ENCODE measurements at regions not wholly inside any gene's neighbourhood (a gene's known extent, or its start where the extent isn't known, plus 50 kb on each side); places are given as distances from the start of the nearest gene placed in this dataset.

DNA sequence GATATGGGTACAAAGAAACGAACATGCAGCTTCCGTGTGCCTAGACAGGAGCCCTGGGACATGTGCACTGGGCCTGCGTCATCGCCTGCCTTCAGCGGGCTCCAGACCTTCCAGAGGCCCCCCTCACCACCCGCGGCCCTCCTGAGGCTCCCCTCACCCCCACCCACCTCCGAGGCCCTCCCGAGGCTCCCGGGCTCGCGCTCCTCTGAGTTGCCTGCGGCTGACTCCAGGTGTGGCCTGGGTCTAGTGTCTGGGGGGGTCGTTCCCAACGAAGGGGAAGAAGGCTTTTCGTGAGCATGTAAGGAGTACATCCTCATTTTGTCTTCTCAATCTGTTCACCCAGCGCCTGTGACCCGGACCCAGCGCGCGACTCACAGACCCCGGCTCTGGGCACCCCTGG, 177.3 kb upstream of the ZNF32 start:
- intact Hi-C loops (cut with DNase I; ENCODE audit: low total_unique reads): no loop called here
- H3K4me3 ChIP-seq: no peak overlapping the region
- TF ChIP-seq POLR2A (IDR thresholded peaks at IDR 0.05) (no peak), POLR2AphosphoS5 (IDR thresholded peaks at IDR 0.05) (no peak)
- TF ChIP-seq, protein P1, sequence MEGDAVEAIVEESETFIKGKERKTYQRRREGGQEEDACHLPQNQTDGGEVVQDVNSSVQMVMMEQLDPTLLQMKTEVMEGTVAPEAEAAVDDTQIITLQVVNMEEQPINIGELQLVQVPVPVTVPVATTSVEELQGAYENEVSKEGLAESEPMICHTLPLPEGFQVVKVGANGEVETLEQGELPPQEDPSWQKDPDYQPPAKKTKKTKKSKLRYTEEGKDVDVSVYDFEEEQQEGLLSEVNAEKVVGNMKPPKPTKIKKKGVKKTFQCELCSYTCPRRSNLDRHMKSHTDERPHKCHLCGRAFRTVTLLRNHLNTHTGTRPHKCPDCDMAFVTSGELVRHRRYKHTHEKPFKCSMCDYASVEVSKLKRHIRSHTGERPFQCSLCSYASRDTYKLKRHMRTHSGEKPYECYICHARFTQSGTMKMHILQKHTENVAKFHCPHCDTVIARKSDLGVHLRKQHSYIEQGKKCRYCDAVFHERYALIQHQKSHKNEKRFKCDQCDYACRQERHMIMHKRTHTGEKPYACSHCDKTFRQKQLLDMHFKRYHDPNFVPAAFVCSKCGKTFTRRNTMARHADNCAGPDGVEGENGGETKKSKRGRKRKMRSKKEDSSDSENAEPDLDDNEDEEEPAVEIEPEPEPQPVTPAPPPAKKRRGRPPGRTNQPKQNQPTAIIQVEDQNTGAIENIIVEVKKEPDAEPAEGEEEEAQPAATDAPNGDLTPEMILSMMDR (IDR thresholded peaks at IDR 0.05 in 8 of 11, conservative IDR thresholded peaks at IDR 0.05 in 3 of 11): no peak
- DNase-seq: no peak
- H3K27ac ChIP-seq: no peak overlapping the region
- no peaks in the 10 kb centered on the region for H3K27me3 ChIP-seq (replicated peaks in 1 of 7)
- H3K4me1 ChIP-seq: peaks cover 0 to 15% (median 4%) of the 10 kb centered on the region in 6 donors
- no peaks in the 10 kb centered on the region for H3K9me3 ChIP-seq
- H3K36me3 ChIP-seq: no peaks in the 10 kb centered on the region
- WGBS, 5 donors: 89 to 96% (median 95%) methylated on average over 22 of the region's 22 CpGs

GRCh38 chr10:43825421-43825820, 176.7 kb upstream of the ZNF32 start:
- Histone ChIP-seq H3K4me1 (peaks cover 0 to 15% (median 4%) of the 10 kb centered on the region in 6 donors), H3K9me3 (no peaks in the 10 kb centered on the region), H3K27me3 (replicated peaks in 1 of 7) (no peaks in the 10 kb centered on the region), H3K4me3 (no peak overlapping the region), H3K27ac (peak overlapping the region in 5 of 8 donors; percentile 9 to 61 (median 53)), H3K36me3 (no peaks in the 10 kb centered on the region)
- no peak for DNase-seq
- 92 to 97% (median 94%) methylated on average over 18 to 20 of the region's 20 CpGs for WGBS, 5 donors
- TF ChIP-seq POLR2A (IDR thresholded peaks at IDR 0.05) (no peak), POLR2AphosphoS5 (IDR thresholded peaks at IDR 0.05) (no peak)
- TF ChIP-seq, protein P1 (IDR thresholded peaks at IDR 0.05 in 8 of 11, conservative IDR thresholded peaks at IDR 0.05 in 3 of 11): no peak
- intact Hi-C loops (cut with DNase I; ENCODE audit: low total_unique reads): no loop called here

DNA sequence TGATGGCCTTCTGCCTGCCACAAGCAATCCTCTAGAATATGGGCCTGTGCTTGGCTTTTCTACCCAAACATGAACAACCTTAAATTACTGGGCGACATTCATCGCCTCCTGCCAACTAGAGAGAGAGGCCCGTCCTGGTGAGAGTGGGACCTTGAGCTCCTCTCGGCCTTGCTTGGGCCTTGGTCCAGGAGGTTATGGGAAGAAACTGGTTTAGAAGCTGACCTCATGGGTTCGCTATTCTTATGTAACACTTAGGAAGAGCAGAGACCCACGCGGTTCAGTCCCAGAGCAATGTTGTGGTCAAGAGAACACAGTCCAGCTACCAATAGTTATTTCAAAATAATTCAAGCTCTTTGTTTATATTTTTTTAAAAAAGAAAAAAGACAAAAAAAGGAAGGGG, 176.3 kb upstream of the ZNF32 start:
- intact Hi-C loops (cut with DNase I; ENCODE audit: low total_unique reads): no loop called here
- H3K27ac ChIP-seq: peak overlapping the region in 5 of 8 donors; percentile 9 to 61 (median 49)
- no peak for DNase-seq
- H3K4me3 ChIP-seq: no peak overlapping the region
- no peaks in the 10 kb centered on the region for H3K36me3 ChIP-seq
- H3K9me3 ChIP-seq: no peaks in the 10 kb centered on the region
- TF ChIP-seq, protein P1 (IDR thresholded peaks at IDR 0.05 in 8 of 11, conservative IDR thresholded peaks at IDR 0.05 in 3 of 11): no peak
- TF ChIP-seq POLR2AphosphoS5 (IDR thresholded peaks at IDR 0.05): no peak
- no peak for TF ChIP-seq POLR2A (IDR thresholded peaks at IDR 0.05)
- no peaks in the 10 kb centered on the region for H3K27me3 ChIP-seq (replicated peaks in 1 of 7)
- H3K4me1 ChIP-seq: peaks cover 0 to 15% (median 4%) of the 10 kb centered on the region in 6 donors
- WGBS, 5 donors: 44 to 77% (median 64%) methylated on average over 7 of the region's 7 CpGs

DNA sequence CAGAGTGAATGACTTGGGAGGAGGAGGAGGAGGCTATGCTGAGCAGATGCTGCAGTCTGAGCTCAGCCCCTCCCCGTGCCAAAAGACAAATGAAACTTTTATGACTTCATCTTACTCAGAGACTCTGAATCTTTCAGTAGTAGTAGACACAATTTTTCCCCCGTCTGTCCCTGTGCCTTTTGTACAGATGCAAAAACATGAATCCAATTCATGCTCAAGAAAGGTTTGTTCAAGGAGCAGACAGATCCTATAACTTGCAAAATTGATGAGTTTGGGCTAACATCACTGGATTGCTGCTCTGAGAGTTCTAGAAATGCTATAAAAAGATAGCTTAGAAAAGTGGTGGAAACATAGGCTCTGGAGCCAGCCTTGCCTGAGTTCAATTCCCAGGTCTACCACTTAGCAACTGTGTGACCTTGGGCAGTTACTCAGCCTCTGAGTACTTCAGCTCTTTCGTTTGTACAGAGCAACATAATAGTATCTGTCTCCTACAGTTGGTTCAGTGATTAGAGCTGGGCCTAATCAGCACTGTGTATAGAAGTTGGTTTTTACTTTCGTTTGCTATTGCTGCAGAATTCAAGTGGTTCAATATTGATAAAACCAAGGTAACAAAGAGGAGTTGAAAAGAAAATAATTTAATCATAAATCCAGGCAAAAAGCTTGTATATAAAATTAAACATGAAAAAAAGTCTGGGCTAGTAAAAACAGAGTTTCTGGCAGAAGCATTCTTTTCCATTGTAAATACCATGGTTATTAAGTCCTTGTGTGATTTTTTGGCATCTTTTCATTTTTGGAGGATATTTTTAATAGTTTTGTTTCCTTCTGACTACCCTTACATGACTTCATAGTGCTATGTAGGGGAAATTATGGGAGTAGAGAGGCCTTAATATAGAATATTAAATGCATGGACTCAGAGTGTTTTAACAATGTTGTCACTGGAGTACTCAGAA, 174.2 kb upstream of the ZNF32 start:
- intact Hi-C loops (cut with DNase I; ENCODE audit: low total_unique reads): no loop called here
- no peak for DNase-seq
- peak overlapping the region in 4 of 8 donors; percentile 24 to 37 (median 28) for H3K27ac ChIP-seq
- H3K4me3 ChIP-seq: no peak overlapping the region
- no peaks in the 10 kb centered on the region for H3K9me3 ChIP-seq
- H3K27me3 ChIP-seq (replicated peaks in 1 of 7): peaks cover 0 to 4% (median 0%) of the 10 kb centered on the region in 7 donors
- no peaks in the 10 kb centered on the region for H3K36me3 ChIP-seq
- peaks cover 0 to 15% (median 4%) of the 10 kb centered on the region in 6 donors for H3K4me1 ChIP-seq
- TF ChIP-seq POLR2A (IDR thresholded peaks at IDR 0.05) (no peak), POLR2AphosphoS5 (IDR thresholded peaks at IDR 0.05) (no peak)
- TF ChIP-seq, protein P1 (IDR thresholded peaks at IDR 0.05 in 8 of 11, conservative IDR thresholded peaks at IDR 0.05 in 3 of 11): no peak
- 62 to 67% (median 67%) methylated on average over 4 of the region's 4 CpGs for WGBS, 5 donors
